ENCODE measurements at regions not wholly inside any gene's neighbourhood (a gene's known extent, or its start where the extent isn't known, plus 50 kb on each side); places are given as distances from the start of the nearest gene placed in this dataset.

GRCh38 chr22:47604563-47604962 lies 842.1 kb downstream of the TBC1D22A start (continued):
- no peak for TF ChIP-seq JUNB (IDR thresholded peaks at IDR 0.05; ENCODE audit: unreplicated experiment)

- no peak for DNase-seq (ENCODE audit: low spot score)
- Mint-ChIP-seq H3K4me3 (no peak overlapping the region), H3K27ac (no peak overlapping the region), H3K36me3 (ENCODE audit: low read depth) (peaks cover 15% of the 10 kb centered on the region), H3K9me3 (peaks cover 82% of the 10 kb centered on the region), H3K4me1 (no peaks in the 10 kb centered on the region; the same call in 2 of the 3 replicates), H3K27me3 (ENCODE audit: insufficient read depth, low read depth, poor library complexity) (peaks cover 7% of the 10 kb centered on the region)
- no peak overlapping the region for H3K4me3 ChIP-seq
- H3K4me1 ChIP-seq (ENCODE audit: insufficient read depth), result no peaks in the 10 kb centered on the region
- H3K36me3 ChIP-seq (ENCODE audit: insufficient read depth), result peaks cover 3% of the 10 kb centered on the region; the same call in 1 of the 2 replicates
- H3K4me2 ChIP-seq, result no peak overlapping the region
- TF ChIP-seq EZH2 (IDR thresholded peaks at IDR 0.05; ENCODE audit: low read depth, unreplicated experiment) (no peak), CTCF (conservative IDR thresholded peaks at IDR 0.05; ENCODE audit: low read depth in 2 of 2) (no peak)
- no peaks in the 10 kb centered on the region for H3F3A ChIP-seq (replicated peaks; ENCODE audit: low read depth)
- ATAC-seq, result no peak
- H4K20me1 ChIP-seq (replicated peaks; ENCODE audit: insufficient read depth), result no peaks in the 10 kb centered on the region
- H3K27me3 ChIP-seq (ENCODE audit: insufficient read depth), result no peaks in the 10 kb centered on the region
- no peaks in the 10 kb centered on the region for H3K79me2 ChIP-seq (replicated peaks; ENCODE audit: insufficient read depth)
- H2AFZ ChIP-seq, result no peak overlapping the region
- H3K9me2 ChIP-seq (ENCODE audit: insufficient read depth), result no peaks in the 10 kb centered on the region
- no peak overlapping the region for H3K27ac ChIP-seq (ENCODE audit: low read depth)
Measured at GRCh38 chr22:47602732-47603131, 840.3 kb downstream of the TBC1D22A start.

GRCh38 chr22:47601666-47602065 lies 839.2 kb downstream of the TBC1D22A start:
- DNase-seq (ENCODE audit: low spot score), result no peak
- peaks cover 85% of the 10 kb centered on the region for H3K9me3 Mint-ChIP-seq

More at GRCh38 chr22:47601666-47602065, 839.2 kb downstream of the TBC1D22A start:
- Mint-ChIP-seq H3K4me3 (no peak overlapping the region), H3K27ac (no peak overlapping the region), H3K4me1 (no peaks in the 10 kb centered on the region; the same call in 2 of the 3 replicates), H3K27me3 (ENCODE audit: insufficient read depth, low read depth, poor library complexity) (peaks cover 7% of the 10 kb centered on the region), H3K36me3 (ENCODE audit: low read depth) (peaks cover 18% of the 10 kb centered on the region)
- Histone ChIP-seq H3K27me3 (ENCODE audit: insufficient read depth) (no peaks in the 10 kb centered on the region), H3K79me2 (replicated peaks; ENCODE audit: insufficient read depth) (no peaks in the 10 kb centered on the region), H3K4me2 (no peak overlapping the region), H3K9me2 (ENCODE audit: insufficient read depth) (no peaks in the 10 kb centered on the region), H3K36me3 (ENCODE audit: insufficient read depth) (peaks cover 3% of the 10 kb centered on the region; the same call in 1 of the 2 replicates), H3K4me3 (no peak overlapping the region), H4K20me1 (replicated peaks; ENCODE audit: insufficient read depth) (no peaks in the 10 kb centered on the region), H3F3A (replicated peaks; ENCODE audit: low read depth) (no peaks in the 10 kb centered on the region), H3K27ac (ENCODE audit: low read depth) (no peak overlapping the region), H3K4me1 (ENCODE audit: insufficient read depth) (no peaks in the 10 kb centered on the region), H2AFZ (no peak overlapping the region)
- ATAC-seq, result no peak
- no peak for TF ChIP-seq JUNB (IDR thresholded peaks at IDR 0.05; ENCODE audit: unreplicated experiment)
- no peak for TF ChIP-seq POLR2AphosphoS5 (IDR thresholded peaks at IDR 0.05; ENCODE audit: low read depth)
- TF ChIP-seq ZNF462 (CRISPR knock-in tag; IDR thresholded peaks at IDR 0.05), result no peak
- TF ChIP-seq EZH2phosphoT487 (IDR thresholded peaks at IDR 0.05; ENCODE audit: unreplicated experiment), result no peak

Measured in GM23338 (cell line).